ENCODE measurements at regions not wholly inside any gene's neighbourhood (a gene's known extent, or its start where the extent isn't known, plus 50 kb on each side); places are given as distances from the start of the nearest gene placed in this dataset.

GRCh38 chr16:61385392-61386071 lies 650.7 kb downstream of the CDH8 start:
- TF ChIP-seq CEBPB (IDR thresholded peaks at IDR 0.05; ENCODE audit: borderline replicate concordance, low read depth, low read length), result no peak
- TF ChIP-seq, protein P1, sequence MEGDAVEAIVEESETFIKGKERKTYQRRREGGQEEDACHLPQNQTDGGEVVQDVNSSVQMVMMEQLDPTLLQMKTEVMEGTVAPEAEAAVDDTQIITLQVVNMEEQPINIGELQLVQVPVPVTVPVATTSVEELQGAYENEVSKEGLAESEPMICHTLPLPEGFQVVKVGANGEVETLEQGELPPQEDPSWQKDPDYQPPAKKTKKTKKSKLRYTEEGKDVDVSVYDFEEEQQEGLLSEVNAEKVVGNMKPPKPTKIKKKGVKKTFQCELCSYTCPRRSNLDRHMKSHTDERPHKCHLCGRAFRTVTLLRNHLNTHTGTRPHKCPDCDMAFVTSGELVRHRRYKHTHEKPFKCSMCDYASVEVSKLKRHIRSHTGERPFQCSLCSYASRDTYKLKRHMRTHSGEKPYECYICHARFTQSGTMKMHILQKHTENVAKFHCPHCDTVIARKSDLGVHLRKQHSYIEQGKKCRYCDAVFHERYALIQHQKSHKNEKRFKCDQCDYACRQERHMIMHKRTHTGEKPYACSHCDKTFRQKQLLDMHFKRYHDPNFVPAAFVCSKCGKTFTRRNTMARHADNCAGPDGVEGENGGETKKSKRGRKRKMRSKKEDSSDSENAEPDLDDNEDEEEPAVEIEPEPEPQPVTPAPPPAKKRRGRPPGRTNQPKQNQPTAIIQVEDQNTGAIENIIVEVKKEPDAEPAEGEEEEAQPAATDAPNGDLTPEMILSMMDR (CRISPR knock-in tag; IDR thresholded peaks at IDR 0.05), result no peak
- TF ChIP-seq IRF2 (CRISPR knock-in tag; IDR thresholded peaks at IDR 0.05), result no peak
- TF ChIP-seq ZNF383 (CRISPR knock-in tag; IDR thresholded peaks at IDR 0.05; ENCODE audit: borderline replicate concordance), result no peak
- TF ChIP-seq, protein P2, sequence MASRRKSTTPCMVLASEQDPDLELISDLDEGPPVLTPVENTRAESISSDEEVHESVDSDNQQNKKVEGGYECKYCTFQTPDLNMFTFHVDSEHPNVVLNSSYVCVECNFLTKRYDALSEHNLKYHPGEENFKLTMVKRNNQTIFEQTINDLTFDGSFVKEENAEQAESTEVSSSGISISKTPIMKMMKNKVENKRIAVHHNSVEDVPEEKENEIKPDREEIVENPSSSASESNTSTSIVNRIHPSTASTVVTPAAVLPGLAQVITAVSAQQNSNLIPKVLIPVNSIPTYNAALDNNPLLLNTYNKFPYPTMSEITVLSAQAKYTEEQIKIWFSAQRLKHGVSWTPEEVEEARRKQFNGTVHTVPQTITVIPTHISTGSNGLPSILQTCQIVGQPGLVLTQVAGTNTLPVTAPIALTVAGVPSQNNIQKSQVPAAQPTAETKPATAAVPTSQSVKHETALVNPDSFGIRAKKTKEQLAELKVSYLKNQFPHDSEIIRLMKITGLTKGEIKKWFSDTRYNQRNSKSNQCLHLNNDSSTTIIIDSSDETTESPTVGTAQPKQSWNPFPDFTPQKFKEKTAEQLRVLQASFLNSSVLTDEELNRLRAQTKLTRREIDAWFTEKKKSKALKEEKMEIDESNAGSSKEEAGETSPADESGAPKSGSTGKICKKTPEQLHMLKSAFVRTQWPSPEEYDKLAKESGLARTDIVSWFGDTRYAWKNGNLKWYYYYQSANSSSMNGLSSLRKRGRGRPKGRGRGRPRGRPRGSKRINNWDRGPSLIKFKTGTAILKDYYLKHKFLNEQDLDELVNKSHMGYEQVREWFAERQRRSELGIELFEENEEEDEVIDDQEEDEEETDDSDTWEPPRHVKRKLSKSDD (CRISPR knock-in tag; IDR thresholded peaks at IDR 0.05; ENCODE audit: low read depth), result no peak
- TF ChIP-seq GABPB1 (CRISPR knock-in tag; IDR thresholded peaks at IDR 0.05), result no peak
- no peak for TF ChIP-seq ZGPAT (CRISPR knock-in tag; IDR thresholded peaks at IDR 0.05)
- no peak for TF ChIP-seq JUND (CRISPR knock-in tag; IDR thresholded peaks at IDR 0.05)

Data from HepG2 (cell line).